ENCODE measurements at regions not wholly inside any gene's neighbourhood (a gene's known extent, or its start where the extent isn't known, plus 50 kb on each side); places are given as distances from the start of the nearest gene placed in this dataset.

DNA sequence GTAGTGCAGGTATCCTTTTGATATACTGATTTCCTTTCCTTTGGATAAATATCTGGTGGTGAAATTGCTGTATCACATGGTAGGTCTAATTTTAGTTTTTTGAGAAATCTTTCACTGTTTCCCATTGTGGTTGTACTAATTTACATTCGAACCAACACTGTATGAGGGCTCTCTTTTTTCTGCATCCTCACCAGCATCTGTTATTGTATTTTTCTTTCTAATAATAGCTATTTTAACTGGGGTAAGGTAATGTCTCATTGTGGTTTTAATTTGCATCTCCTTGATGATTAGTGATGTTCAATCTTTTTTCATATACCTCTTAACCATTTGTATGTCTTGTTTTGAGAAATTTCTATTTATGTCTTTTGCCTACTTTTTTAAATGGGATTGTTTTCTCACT, 335.4 kb upstream of the MTPN start:
- TF ChIP-seq, protein P1, sequence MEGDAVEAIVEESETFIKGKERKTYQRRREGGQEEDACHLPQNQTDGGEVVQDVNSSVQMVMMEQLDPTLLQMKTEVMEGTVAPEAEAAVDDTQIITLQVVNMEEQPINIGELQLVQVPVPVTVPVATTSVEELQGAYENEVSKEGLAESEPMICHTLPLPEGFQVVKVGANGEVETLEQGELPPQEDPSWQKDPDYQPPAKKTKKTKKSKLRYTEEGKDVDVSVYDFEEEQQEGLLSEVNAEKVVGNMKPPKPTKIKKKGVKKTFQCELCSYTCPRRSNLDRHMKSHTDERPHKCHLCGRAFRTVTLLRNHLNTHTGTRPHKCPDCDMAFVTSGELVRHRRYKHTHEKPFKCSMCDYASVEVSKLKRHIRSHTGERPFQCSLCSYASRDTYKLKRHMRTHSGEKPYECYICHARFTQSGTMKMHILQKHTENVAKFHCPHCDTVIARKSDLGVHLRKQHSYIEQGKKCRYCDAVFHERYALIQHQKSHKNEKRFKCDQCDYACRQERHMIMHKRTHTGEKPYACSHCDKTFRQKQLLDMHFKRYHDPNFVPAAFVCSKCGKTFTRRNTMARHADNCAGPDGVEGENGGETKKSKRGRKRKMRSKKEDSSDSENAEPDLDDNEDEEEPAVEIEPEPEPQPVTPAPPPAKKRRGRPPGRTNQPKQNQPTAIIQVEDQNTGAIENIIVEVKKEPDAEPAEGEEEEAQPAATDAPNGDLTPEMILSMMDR (IDR thresholded peaks at IDR 0.05), result no peak
- Histone ChIP-seq H3K9me3 (no peaks in the 10 kb centered on the region), H3K27me3 (replicated peaks; ENCODE audit: insufficient read depth) (no peaks in the 10 kb centered on the region), H3K36me3 (no peaks in the 10 kb centered on the region), H3K4me1 (ENCODE audit: control insufficient read depth in 1 of 2, low read depth in 2 of 2) (no peaks in the 10 kb centered on the region), H3K4me3 (no peak overlapping the region), H3K27ac (no peak overlapping the region)
- ATAC-seq (ENCODE audit: insufficient number of reproducible peaks, low FRiP score, low read depth), result no peak
- DNase-seq (ENCODE audit: low spot score), result no peak

DNA sequence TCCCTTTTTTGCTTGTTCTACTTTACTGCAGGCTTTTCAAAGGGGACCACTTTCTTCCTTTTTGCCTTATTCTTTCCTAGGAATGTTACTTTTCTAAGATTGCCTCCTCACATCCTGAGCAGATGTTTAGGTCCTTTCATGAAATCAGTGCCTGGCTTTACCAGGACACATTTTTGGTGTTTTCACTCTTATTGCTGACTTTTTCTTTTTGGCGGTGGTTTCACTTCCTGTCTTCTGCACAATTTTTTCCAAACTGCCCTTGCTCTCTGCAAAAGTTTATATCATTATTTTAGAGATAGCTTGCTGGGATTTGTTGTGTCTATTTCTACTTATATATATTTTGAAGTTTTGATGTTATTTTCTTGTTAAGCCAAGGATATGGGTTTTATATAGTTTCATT, 332.2 kb upstream of the MTPN start:
- H3K4me3 ChIP-seq, result no peak overlapping the region
- no peak for DNase-seq (ENCODE audit: low spot score)
- H3K27me3 ChIP-seq (replicated peaks; ENCODE audit: insufficient read depth), result no peaks in the 10 kb centered on the region
- TF ChIP-seq, protein P1 (IDR thresholded peaks at IDR 0.05), result no peak
- no peaks in the 10 kb centered on the region for H3K36me3 ChIP-seq
- H3K27ac ChIP-seq, result no peak overlapping the region
- ATAC-seq (ENCODE audit: insufficient number of reproducible peaks, low FRiP score, low read depth), result no peak
- no peaks in the 10 kb centered on the region for H3K4me1 ChIP-seq (ENCODE audit: control insufficient read depth in 1 of 2, low read depth in 2 of 2)
- peaks cover 1% of the 10 kb centered on the region for H3K9me3 ChIP-seq

DNA sequence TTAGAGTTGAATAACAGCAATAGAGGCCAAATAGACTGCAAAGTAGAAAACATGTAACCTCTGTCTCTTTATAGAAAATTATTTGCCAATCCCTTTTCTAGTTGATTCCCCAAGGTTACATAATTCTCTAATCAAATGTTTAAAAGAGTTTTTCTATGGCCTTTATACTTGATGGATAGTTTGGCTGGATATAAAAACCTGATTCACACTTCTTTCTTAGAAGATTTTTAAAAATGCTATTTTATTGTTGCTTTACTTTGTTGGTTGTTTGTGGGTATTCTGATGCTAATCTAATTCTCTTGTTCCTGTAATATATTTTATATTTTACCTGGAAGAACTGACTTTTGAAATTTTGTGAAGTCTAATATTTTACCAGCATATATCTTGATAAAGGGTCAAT, 331.1 kb upstream of the MTPN start:
- Histone ChIP-seq H3K27me3 (replicated peaks; ENCODE audit: insufficient read depth) (no peaks in the 10 kb centered on the region), H3K9me3 (peaks cover 2% of the 10 kb centered on the region), H3K4me3 (no peak overlapping the region), H3K27ac (no peak overlapping the region), H3K4me1 (ENCODE audit: control insufficient read depth in 1 of 2, low read depth in 2 of 2) (no peaks in the 10 kb centered on the region), H3K36me3 (no peaks in the 10 kb centered on the region)
- TF ChIP-seq, protein P1 (IDR thresholded peaks at IDR 0.05), result no peak
- no peak for ATAC-seq (ENCODE audit: insufficient number of reproducible peaks, low FRiP score, low read depth)
- no peak for DNase-seq (ENCODE audit: low spot score)

DNA sequence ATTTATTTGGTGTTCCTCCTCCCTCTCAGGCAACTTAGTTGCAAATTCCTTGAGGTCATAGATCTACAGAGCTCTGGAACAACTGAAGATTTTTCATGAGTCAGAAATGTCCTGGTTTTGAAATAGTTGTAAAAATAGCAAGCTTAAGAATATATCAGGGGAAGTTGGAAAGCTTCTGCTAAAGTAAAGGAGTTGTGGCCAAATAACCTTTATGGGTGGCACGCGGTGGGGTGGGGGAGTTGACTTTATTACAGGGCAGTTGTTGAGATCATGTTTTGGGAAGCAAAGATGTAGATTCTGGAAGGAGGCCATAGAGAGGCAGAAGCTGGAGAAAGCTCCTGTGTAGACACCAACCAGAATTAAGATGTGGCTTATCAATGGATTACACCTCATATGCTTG, 326.0 kb upstream of the MTPN start:
- ATAC-seq (ENCODE audit: insufficient number of reproducible peaks, low FRiP score, low read depth) (no peak), DNase-seq (ENCODE audit: low spot score) (no peak)
- H3K4me1 ChIP-seq (ENCODE audit: control insufficient read depth in 1 of 2, low read depth in 2 of 2), result no peaks in the 10 kb centered on the region
- peaks cover 2% of the 10 kb centered on the region for H3K9me3 ChIP-seq
- no peak overlapping the region for H3K27ac ChIP-seq
- H3K36me3 ChIP-seq, result no peaks in the 10 kb centered on the region
- TF ChIP-seq, protein P1 (IDR thresholded peaks at IDR 0.05), result no peak
- no peak overlapping the region for H3K4me3 ChIP-seq
- no peaks in the 10 kb centered on the region for H3K27me3 ChIP-seq (replicated peaks; ENCODE audit: insufficient read depth)

DNA sequence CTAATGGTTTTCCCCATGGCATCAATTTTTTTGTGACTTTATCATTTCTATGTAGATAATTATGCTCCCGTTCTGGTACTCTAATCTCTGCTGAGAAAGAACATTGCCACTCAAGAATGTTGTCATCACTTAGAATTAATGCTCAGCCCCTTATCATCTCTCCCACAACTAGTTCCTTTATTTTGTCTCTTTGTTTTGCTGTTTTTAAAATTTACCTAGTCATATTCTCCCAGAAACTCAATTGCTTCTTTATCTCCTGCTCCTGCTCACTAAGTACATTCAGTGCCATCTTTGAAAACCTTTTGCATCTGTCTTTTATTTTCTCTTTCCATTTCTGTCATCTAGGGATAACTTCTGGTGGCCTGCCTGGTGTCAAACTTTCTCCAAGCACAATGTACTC, 324.9 kb upstream of the MTPN start:
- ATAC-seq (ENCODE audit: insufficient number of reproducible peaks, low FRiP score, low read depth), result no peak

More for the DNA sequence above, 324.9 kb upstream of the MTPN start:
- TF ChIP-seq, protein P1 (IDR thresholded peaks at IDR 0.05), result no peak
- no peak overlapping the region for H3K27ac ChIP-seq
- no peaks in the 10 kb centered on the region for H3K4me1 ChIP-seq (ENCODE audit: control insufficient read depth in 1 of 2, low read depth in 2 of 2)
- H3K9me3 ChIP-seq, result peaks cover 2% of the 10 kb centered on the region
- DNase-seq (ENCODE audit: low spot score), result no peak
- H3K36me3 ChIP-seq, result no peaks in the 10 kb centered on the region
- H3K27me3 ChIP-seq (replicated peaks; ENCODE audit: insufficient read depth), result no peaks in the 10 kb centered on the region
- no peak overlapping the region for H3K4me3 ChIP-seq
